ENCODE measurements at regions not wholly inside any gene's neighbourhood (a gene's known extent, or its start where the extent isn't known, plus 50 kb on each side); places are given as distances from the start of the nearest gene placed in this dataset.

- Histone ChIP-seq H3K36me3 (ENCODE audit: control insufficient read depth in 2 of 2, extremely low read depth in 1 of 2, insufficient read depth in 2 of 2, low read length in 2 of 2) (no peaks in the 10 kb centered on the region), H3K9ac (ENCODE audit: control insufficient read depth, extremely low read depth, insufficient read depth, low read length) (no peak overlapping the region), H3K4me2 (ENCODE audit: control insufficient read depth, extremely low read depth, insufficient read depth, low read depth, low read length) (no peak overlapping the region), H3K4me3 (ENCODE audit: control insufficient read depth in 2 of 3, extremely low read depth in 1 of 3, insufficient read depth in 2 of 3, low read depth in 1 of 3, low read length in 3 of 3) (no peak overlapping the region), H3K9me1 (ENCODE audit: control insufficient read depth, extremely low read depth, insufficient read depth, low read length) (no peaks in the 10 kb centered on the region), H3K79me2 (ENCODE audit: control insufficient read depth, insufficient read depth, low read length) (no peaks in the 10 kb centered on the region), H3K27me3 (ENCODE audit: control insufficient read depth, extremely low read depth, insufficient read depth, low read length) (no peaks in the 10 kb centered on the region), H3K9me3 (ENCODE audit: control insufficient read depth, low read depth, low read length) (no peaks in the 10 kb centered on the region), H2AFZ (ENCODE audit: control insufficient read depth, low read length) (no peak overlapping the region), H4K20me1 (ENCODE audit: control insufficient read depth, extremely low read depth, insufficient read depth, low read length) (no peaks in the 10 kb centered on the region), H3K27ac (ENCODE audit: control insufficient read depth, insufficient read depth, low read length) (no peak overlapping the region), H3K4me1 (ENCODE audit: control insufficient read depth, extremely low read depth, insufficient read depth, low read length) (no peaks in the 10 kb centered on the region)
- dilution Hi-C loops (cut with MboI; ENCODE audit: extremely low pct_ligation_motif_present, low sequenced_read_pairs): no loop called here
- TF ChIP-seq EZH2 (IDR thresholded peaks at IDR 0.05; ENCODE audit: low read length) (no peak), CTCF (optimal IDR thresholded peaks at IDR 0.05 in 1 of 3, IDR thresholded peaks at IDR 0.05 in 1 of 3, conservative IDR thresholded peaks at IDR 0.05 in 1 of 3; ENCODE audit: extremely low read depth in 1 of 3, insufficient read depth in 2 of 3, low read length in 3 of 3) (no peak)
- no peak for DNase-seq (ENCODE audit: low read depth, low spot score)
- no peak for FAIRE-seq
These were observed 139.8 kb upstream of the HS3ST1 start for GRCh38 chr4:11568511-11568910.

DNA sequence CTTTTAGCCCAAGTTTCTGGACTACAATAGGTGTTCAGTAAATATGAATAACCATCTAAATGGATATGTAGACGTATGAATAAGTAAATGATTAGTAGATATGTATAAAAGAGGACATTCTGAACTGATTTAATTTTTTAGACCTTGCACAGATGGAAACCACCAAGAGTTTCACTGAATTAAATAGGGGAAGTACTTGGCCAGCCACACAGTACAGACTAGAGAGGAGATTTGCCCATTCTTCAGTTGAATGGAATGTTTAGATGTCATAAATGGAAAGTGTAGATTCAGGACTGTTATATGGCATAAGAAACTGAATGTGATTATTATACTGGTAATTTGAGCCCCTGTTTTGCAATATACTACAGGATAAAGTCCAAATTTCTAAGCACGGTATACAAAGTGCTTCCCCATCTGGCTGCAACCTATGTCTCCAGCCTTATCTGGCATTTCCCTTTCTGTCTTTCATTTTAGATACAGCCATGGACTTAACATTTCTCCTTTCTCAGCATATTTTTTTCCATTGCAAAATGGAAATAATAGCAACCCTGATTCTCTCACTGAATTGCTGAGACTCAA, 137.8 kb upstream of the HS3ST1 start:
- no peak for TF ChIP-seq EZH2 (IDR thresholded peaks at IDR 0.05; ENCODE audit: low read length)
- TF ChIP-seq CTCF (optimal IDR thresholded peaks at IDR 0.05 in 1 of 3, IDR thresholded peaks at IDR 0.05 in 1 of 3, conservative IDR thresholded peaks at IDR 0.05 in 1 of 3; ENCODE audit: extremely low read depth in 1 of 3, insufficient read depth in 2 of 3, low read length in 3 of 3): no peak
- no peak overlapping the region for H3K9ac ChIP-seq (ENCODE audit: control insufficient read depth, extremely low read depth, insufficient read depth, low read length)

More for the DNA sequence above, 137.8 kb upstream of the HS3ST1 start:
- H3K9me3 ChIP-seq (ENCODE audit: control insufficient read depth, low read depth, low read length): no peaks in the 10 kb centered on the region
- no peaks in the 10 kb centered on the region for H4K20me1 ChIP-seq (ENCODE audit: control insufficient read depth, extremely low read depth, insufficient read depth, low read length)
- no peaks in the 10 kb centered on the region for H3K4me1 ChIP-seq (ENCODE audit: control insufficient read depth, extremely low read depth, insufficient read depth, low read length)
- no peak for DNase-seq (ENCODE audit: low read depth, low spot score)
- H2AFZ ChIP-seq (ENCODE audit: control insufficient read depth, low read length): no peak overlapping the region
- H3K4me3 ChIP-seq (ENCODE audit: control insufficient read depth in 2 of 3, extremely low read depth in 1 of 3, insufficient read depth in 2 of 3, low read depth in 1 of 3, low read length in 3 of 3): no peak overlapping the region
- H3K36me3 ChIP-seq (ENCODE audit: control insufficient read depth in 2 of 2, extremely low read depth in 1 of 2, insufficient read depth in 2 of 2, low read length in 2 of 2): no peaks in the 10 kb centered on the region
- no peak overlapping the region for H3K27ac ChIP-seq (ENCODE audit: control insufficient read depth, insufficient read depth, low read length)
- FAIRE-seq: no peak
- no peaks in the 10 kb centered on the region for H3K9me1 ChIP-seq (ENCODE audit: control insufficient read depth, extremely low read depth, insufficient read depth, low read length)
- H3K27me3 ChIP-seq (ENCODE audit: control insufficient read depth, extremely low read depth, insufficient read depth, low read length): no peaks in the 10 kb centered on the region
- H3K4me2 ChIP-seq (ENCODE audit: control insufficient read depth, extremely low read depth, insufficient read depth, low read depth, low read length): no peak overlapping the region
- H3K79me2 ChIP-seq (ENCODE audit: control insufficient read depth, insufficient read depth, low read length): no peaks in the 10 kb centered on the region
- dilution Hi-C loops (cut with MboI; ENCODE audit: extremely low pct_ligation_motif_present, low sequenced_read_pairs): no loop called here

All from keratinocyte (primary cell).